ENCODE measurements at regions not wholly inside any gene's neighbourhood (a gene's known extent, or its start where the extent isn't known, plus 50 kb on each side); places are given as distances from the start of the nearest gene placed in this dataset.

DNA sequence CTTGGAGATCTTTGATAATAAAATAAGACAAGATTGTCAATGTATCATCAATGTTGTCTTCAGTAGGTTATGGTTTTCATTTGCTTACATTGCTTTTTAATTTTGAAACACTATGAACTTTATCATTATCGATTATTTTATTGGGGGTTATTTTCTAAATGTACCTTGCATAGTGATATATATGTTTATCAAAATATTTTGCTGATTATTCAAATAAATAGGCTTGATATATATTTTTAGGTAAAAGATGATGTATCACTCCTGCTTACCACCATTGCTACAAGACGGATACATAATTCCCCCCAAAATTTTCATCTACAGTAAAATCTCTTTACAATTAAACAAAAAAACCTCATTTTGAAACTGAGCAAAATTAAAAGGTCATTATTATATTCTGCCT is 293.8 kb downstream of the SUCLG1 start:
- H3K27me3 Mint-ChIP-seq, result peaks cover 35% of the 10 kb centered on the region
- ChIA-PET POLR2A (no interaction called here), CTCF (no interaction called here)
- Histone ChIP-seq H3K4me1 (ENCODE audit: insufficient read depth, low read length) (no peaks in the 10 kb centered on the region), H3K27me3 (ENCODE audit: control insufficient read depth in 1 of 2, insufficient read depth in 2 of 2, low read length in 2 of 2) (peaks cover 0 to 3% of the 10 kb centered on the region in 2 experiments), H3K27ac (ENCODE audit: low read depth in 1 of 2, low read length in 2 of 2) (no peak overlapping the region), H3K9me3 (ENCODE audit: control insufficient read depth in 1 of 2, insufficient read depth in 1 of 2, low read length in 2 of 2) (no peaks in the 10 kb centered on the region), H3K4me3 (ENCODE audit: low read length) (no peak overlapping the region), H3K36me3 (ENCODE audit: insufficient read depth, low read length) (no peaks in the 10 kb centered on the region)
- H3K4me1 Mint-ChIP-seq (ENCODE audit: low read depth), result no peaks in the 10 kb centered on the region
- no peak overlapping the region for H3K4me3 Mint-ChIP-seq
- ATAC-seq (ENCODE audit: poor library complexity), result no peak
- TF ChIP-seq, protein P1, sequence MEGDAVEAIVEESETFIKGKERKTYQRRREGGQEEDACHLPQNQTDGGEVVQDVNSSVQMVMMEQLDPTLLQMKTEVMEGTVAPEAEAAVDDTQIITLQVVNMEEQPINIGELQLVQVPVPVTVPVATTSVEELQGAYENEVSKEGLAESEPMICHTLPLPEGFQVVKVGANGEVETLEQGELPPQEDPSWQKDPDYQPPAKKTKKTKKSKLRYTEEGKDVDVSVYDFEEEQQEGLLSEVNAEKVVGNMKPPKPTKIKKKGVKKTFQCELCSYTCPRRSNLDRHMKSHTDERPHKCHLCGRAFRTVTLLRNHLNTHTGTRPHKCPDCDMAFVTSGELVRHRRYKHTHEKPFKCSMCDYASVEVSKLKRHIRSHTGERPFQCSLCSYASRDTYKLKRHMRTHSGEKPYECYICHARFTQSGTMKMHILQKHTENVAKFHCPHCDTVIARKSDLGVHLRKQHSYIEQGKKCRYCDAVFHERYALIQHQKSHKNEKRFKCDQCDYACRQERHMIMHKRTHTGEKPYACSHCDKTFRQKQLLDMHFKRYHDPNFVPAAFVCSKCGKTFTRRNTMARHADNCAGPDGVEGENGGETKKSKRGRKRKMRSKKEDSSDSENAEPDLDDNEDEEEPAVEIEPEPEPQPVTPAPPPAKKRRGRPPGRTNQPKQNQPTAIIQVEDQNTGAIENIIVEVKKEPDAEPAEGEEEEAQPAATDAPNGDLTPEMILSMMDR (IDR thresholded peaks at IDR 0.05), result no peak
- H3K36me3 Mint-ChIP-seq (ENCODE audit: low read depth), result no peaks in the 10 kb centered on the region
- no peak overlapping the region for H3K27ac Mint-ChIP-seq
- H3K9me3 Mint-ChIP-seq, result no peaks in the 10 kb centered on the region
- DNase-seq, result no peak
- intact Hi-C loops (cut with DNase I, micrococcal nuclease), result no loop called here

DNA sequence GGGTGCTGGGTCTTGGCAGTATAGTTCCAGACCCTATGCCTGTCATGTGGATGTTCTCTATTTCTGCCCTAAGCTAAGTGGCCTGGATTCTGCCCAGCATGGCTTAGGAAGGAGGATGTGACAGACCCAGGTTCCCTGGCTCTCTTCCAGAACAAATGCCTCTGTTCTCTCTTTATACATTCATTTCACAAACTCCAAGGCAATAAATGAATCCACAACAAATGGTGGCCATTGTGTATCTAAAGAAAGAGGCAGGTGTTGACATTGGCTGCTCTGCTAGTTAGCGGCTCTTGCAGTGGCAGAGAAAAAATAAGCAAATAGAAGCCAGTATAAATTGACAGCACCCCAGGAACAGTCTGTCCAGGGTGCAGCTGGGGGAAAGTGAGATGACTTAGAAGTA is 298.6 kb downstream of the SUCLG1 start:
- Histone ChIP-seq H3K27ac (ENCODE audit: low read depth in 1 of 2, low read length in 2 of 2) (no peak overlapping the region), H3K27me3 (ENCODE audit: control insufficient read depth in 1 of 2, insufficient read depth in 2 of 2, low read length in 2 of 2) (no peaks in the 10 kb centered on the region), H3K4me3 (ENCODE audit: low read length) (no peak overlapping the region), H3K4me1 (ENCODE audit: insufficient read depth, low read length) (no peaks in the 10 kb centered on the region), H3K36me3 (ENCODE audit: insufficient read depth, low read length) (no peaks in the 10 kb centered on the region), H3K9me3 (ENCODE audit: control insufficient read depth in 1 of 2, insufficient read depth in 1 of 2, low read length in 2 of 2) (no peaks in the 10 kb centered on the region)
- ChIA-PET CTCF (no interaction called here), POLR2A (no interaction called here)
- DNase-seq (no peak), ATAC-seq (ENCODE audit: poor library complexity) (no peak)
- Mint-ChIP-seq H3K27ac (no peak overlapping the region), H3K36me3 (ENCODE audit: low read depth) (no peaks in the 10 kb centered on the region), H3K27me3 (peaks cover 37% of the 10 kb centered on the region), H3K4me1 (ENCODE audit: low read depth) (no peaks in the 10 kb centered on the region), H3K9me3 (no peaks in the 10 kb centered on the region), H3K4me3 (no peak overlapping the region)
- intact Hi-C loops (cut with DNase I, micrococcal nuclease), result no loop called here
- TF ChIP-seq, protein P1 (IDR thresholded peaks at IDR 0.05), result no peak

DNA sequence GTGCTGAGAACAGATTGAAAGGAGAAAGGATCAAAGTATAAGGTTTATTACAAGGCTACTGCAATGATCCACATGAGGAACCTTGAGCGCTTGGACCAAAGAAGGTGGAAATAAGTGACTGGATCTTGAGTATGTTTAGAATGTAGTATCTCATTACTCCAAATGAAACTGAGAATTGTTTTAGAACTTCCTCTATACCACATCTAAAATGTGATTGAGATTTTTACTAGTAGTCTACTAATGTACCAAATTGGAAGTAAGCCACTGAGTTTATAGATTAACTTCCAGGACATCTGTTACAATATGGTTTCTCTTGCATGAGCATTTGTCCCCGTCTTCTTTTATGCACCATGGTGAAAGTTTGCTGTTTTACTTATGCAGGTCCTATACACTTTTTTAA is 300.5 kb downstream of the SUCLG1 start:
- Mint-ChIP-seq H3K9me3 (no peaks in the 10 kb centered on the region), H3K27me3 (peaks cover 34% of the 10 kb centered on the region), H3K4me3 (no peak overlapping the region), H3K4me1 (ENCODE audit: low read depth) (no peaks in the 10 kb centered on the region), H3K36me3 (ENCODE audit: low read depth) (no peaks in the 10 kb centered on the region), H3K27ac (no peak overlapping the region)
- no peak for ATAC-seq (ENCODE audit: poor library complexity)
- Histone ChIP-seq H3K36me3 (ENCODE audit: insufficient read depth, low read length) (no peaks in the 10 kb centered on the region), H3K9me3 (ENCODE audit: control insufficient read depth in 1 of 2, insufficient read depth in 1 of 2, low read length in 2 of 2) (no peaks in the 10 kb centered on the region), H3K27me3 (ENCODE audit: control insufficient read depth in 1 of 2, insufficient read depth in 2 of 2, low read length in 2 of 2) (no peaks in the 10 kb centered on the region), H3K27ac (ENCODE audit: low read depth in 1 of 2, low read length in 2 of 2) (no peak overlapping the region), H3K4me3 (ENCODE audit: low read length) (no peak overlapping the region), H3K4me1 (ENCODE audit: insufficient read depth, low read length) (no peaks in the 10 kb centered on the region)
- TF ChIP-seq, protein P1 (IDR thresholded peaks at IDR 0.05), result no peak
- intact Hi-C loops (cut with DNase I, micrococcal nuclease), result no loop called here
- ChIA-PET POLR2A (no interaction called here), CTCF (no interaction called here)
- no peak for DNase-seq
